HCT116 (cell line): ENCODE measurements at regions not wholly inside any gene's neighbourhood (a gene's known extent, or its start where the extent isn't known, plus 50 kb on each side); places are given as distances from the start of the nearest gene placed in this dataset.

ENCODE experiments used
- ATAC-seq: fragments of 200-7000 bp; cut with Tn5 transposase; 2 replicates; pipeline ENCODE4 v1.9.1; 2020; ENCODE audit warnings: mild to moderate bottlenecking, moderate library complexity
- BruUV-seq: library from RNA; stranded (reverse); fragments of 400-500 nt; replicated peaks from 2 replicates; lab custom pipeline; 2021; lab: Mats Ljungman, UMichigan
- CTCF ChIA-PET: fragments of 300-600 bp; sonication (Branson Sonifier 250); formaldehyde crosslinking; loops from one replicate; lab custom pipeline; 2021; ENCODE audit warnings: antibody characterized with exemption; lab: Charles Lee
- POLR2A ChIA-PET: fragments of 300-600, 350-600 bp; sonication (Branson Sonifier 250); formaldehyde crosslinking; loops from one replicate; lab custom pipeline; 2021; ENCODE audit warnings: antibody characterized with exemption; lab: Charles Lee
- RAD21 ChIA-PET, 2 experiments: fragments of 300-600 bp; sonication (Branson Sonifier 250); formaldehyde crosslinking; loops; one replicate each; lab custom pipeline; 2023; ENCODE audit warnings: low total read pairs in 2 of 2; ENCODE audit not compliant: uncharacterized antibody in 2 of 2, unreplicated experiment in 2 of 2, low non-redundant PET in 1 of 2; lab: Charles Lee
- DNase-seq: peaks from one replicate; pipeline ENCODE4 v3.0.0-alpha.2; 2010; ENCODE audit warnings: low read depth, low spot score
- H2AFZ ChIP-seq: fragments of 200-600 bp; shearing (Covaris generic), sonication (generic); 2 replicates; pipeline ENCODE4 v1.6.1; 2017; ENCODE audit warnings: low read depth, mixed run types, mixed read lengths, antibody characterized with exemption, low read length; ENCODE audit not compliant: poor library complexity, severe bottlenecking
- H3K27ac ChIP-seq: 2 replicates; pipeline ENCODE4 v1.5.1; 2012; ENCODE audit warnings: low read depth, low read length
- H3K27me3 ChIP-seq: fragments of 200-600 bp; sonication (generic); 2 replicates; pipeline ENCODE4 v1.6.1; 2016; ENCODE audit warnings: mixed run types, low read length, mixed read lengths; ENCODE audit not compliant: insufficient read depth
- H3K36me3 ChIP-seq, 2 experiments: fragments of 200-500 bp in 1 of 2; fragments of 200-600 bp in 1 of 2; sonication (Bioruptor generic) in 1 of 2; sonication (generic) in 1 of 2; 2 replicates each; pipeline versions ENCODE4 v1.5.1 to v1.6.1; 2014 to 2016; ENCODE audit warnings: low read length in 2 of 2, inconsistent platforms in 1 of 2, mixed read lengths in 1 of 2, mixed run types in 1 of 2; ENCODE audit not compliant: insufficient read depth in 2 of 2, control insufficient read depth in 1 of 2
- H3K4me1 ChIP-seq, 2 experiments: fragments of 200-600 bp in 1 of 2; sonication (generic) in 1 of 2; 2 replicates each; pipeline versions ENCODE4 v1.5.1 to v1.6.1; 2012 to 2017; ENCODE audit warnings: low read length in 2 of 2, inconsistent platforms in 1 of 2, mild to moderate bottlenecking in 1 of 2, mixed read lengths in 1 of 2, mixed run types in 1 of 2, moderate library complexity in 1 of 2; ENCODE audit not compliant: insufficient read depth in 2 of 2, control insufficient read depth in 1 of 2
- H3K4me2 ChIP-seq: fragments of 200-600 bp; sonication (generic); 2 replicates; pipeline ENCODE4 v1.6.1; 2017; ENCODE audit warnings: mixed run types, low read length, mixed read lengths
- H3K4me3 ChIP-seq, 2 experiments: fragments of 200-600 bp in 1 of 2; sonication (generic) in 1 of 2; replicated peaks in 1 of 2; 2 replicates each; pipeline ENCODE4 v1.5.1; 2011 to 2016; ENCODE audit warnings: low read length in 2 of 2, control low read depth in 1 of 2, low read depth in 1 of 2, mild to moderate bottlenecking in 1 of 2, mixed read lengths in 1 of 2, mixed run types in 1 of 2
- H3K79me2 ChIP-seq: fragments of 200-600 bp; sonication (generic); 2 replicates; pipeline ENCODE4 v1.6.1; 2017; ENCODE audit warnings: mild to moderate bottlenecking, mixed run types, low read length, moderate library complexity, mixed read lengths; ENCODE audit not compliant: insufficient read depth
- H3K9ac ChIP-seq: fragments of 200-600 bp; sonication (generic); 2 replicates; pipeline ENCODE4 v1.6.1; 2016; ENCODE audit warnings: low read length, mixed read lengths
- H3K9me2 ChIP-seq: fragments of 200-600 bp; sonication (generic), shearing (Covaris generic); 2 replicates; pipeline ENCODE4 v1.6.1; 2017; ENCODE audit warnings: mixed run types, mild to moderate bottlenecking, moderate library complexity; ENCODE audit not compliant: insufficient read depth
- H3K9me3 ChIP-seq, 2 experiments: fragments of 200-500 bp in 1 of 2; fragments of 200-600 bp in 1 of 2; sonication (Bioruptor generic) in 1 of 2; sonication (generic) in 1 of 2; 2 replicates each; pipeline ENCODE4 v1.6.1; 2014 to 2017; ENCODE audit warnings: low read length in 2 of 2, mixed read lengths in 2 of 2, inconsistent platforms in 1 of 2, low read depth in 1 of 2, mild to moderate bottlenecking in 1 of 2, mixed run types in 1 of 2, moderate library complexity in 1 of 2; ENCODE audit not compliant: control insufficient read depth in 1 of 2, insufficient read depth in 1 of 2
- H4K20me1 ChIP-seq: fragments of 200-600 bp; sonication (generic), shearing (Covaris generic); 2 replicates; pipeline ENCODE4 v1.6.1; 2017; ENCODE audit warnings: mixed run types, mild to moderate bottlenecking, moderate library complexity; ENCODE audit not compliant: insufficient read depth
- CBX3 ChIP-seq: IDR thresholded peaks from 2 replicates; pipeline ENCODE4 v1.6.1; 2012; ENCODE audit warnings: low read depth
- CEBPB ChIP-seq: IDR thresholded peaks from 2 replicates; pipeline ENCODE4 v1.6.1; 2012; ENCODE audit warnings: low read depth
- CTCF ChIP-seq, 3 experiments: fragments of 200-600 bp in 1 of 3; sonication (generic) in 1 of 3; IDR thresholded peaks in 2 of 3; conservative IDR thresholded peaks in 1 of 3; 2 replicates each; pipeline ENCODE4 v1.5.1; 2012 to 2017; ENCODE audit warnings: low read depth in 2 of 3, low read length in 2 of 3, antibody characterized with exemption in 1 of 3, borderline replicate concordance in 1 of 3, control low read depth in 1 of 3, mild to moderate bottlenecking in 1 of 3, mixed read lengths in 1 of 3, mixed run types in 1 of 3, moderate library complexity in 1 of 3; ENCODE audit not compliant: insufficient read depth in 1 of 3
- EGR1 ChIP-seq: IDR thresholded peaks from 2 replicates; pipeline ENCODE4 v1.6.1; 2012; ENCODE audit warnings: low read depth
- ELF1 ChIP-seq: IDR thresholded peaks from 2 replicates; pipeline ENCODE4 v1.6.1; 2012; ENCODE audit warnings: low read depth, borderline replicate concordance
- EZH2 ChIP-seq: fragments of 200-600 bp; sonication (generic); IDR thresholded peaks from 2 replicates; pipeline ENCODE4 v1.6.1; 2017; ENCODE audit warnings: antibody characterized with exemption, mixed run types
- EZH2phosphoT487 ChIP-seq: fragments of 200-600 bp; IDR thresholded peaks from 2 replicates; pipeline ENCODE4 v1.6.1; 2018; ENCODE audit warnings: antibody characterized with exemption, borderline replicate concordance
- FOSL1 ChIP-seq: IDR thresholded peaks from 2 replicates; pipeline ENCODE4 v1.6.1; 2012; ENCODE audit warnings: low read depth
- JUND ChIP-seq: IDR thresholded peaks from 2 replicates; pipeline ENCODE4 v1.6.1; 2012
- POLR2A ChIP-seq: IDR thresholded peaks from 2 replicates; pipeline ENCODE4 v1.7.0; 2011; ENCODE audit warnings: borderline replicate concordance; ENCODE audit not compliant: insufficient read depth, insufficient read length; ENCODE audit errors: extremely low read depth
- POLR2AphosphoS5 ChIP-seq: IDR thresholded peaks from 2 replicates; pipeline ENCODE4 v1.6.1; 2011; ENCODE audit warnings: mild to moderate bottlenecking, low read depth, low read length, moderate library complexity
- RAD21 ChIP-seq: IDR thresholded peaks from 2 replicates; pipeline ENCODE4 v1.6.1; 2012; ENCODE audit warnings: low read depth, mild to moderate bottlenecking
- REST ChIP-seq: IDR thresholded peaks from 2 replicates; pipeline ENCODE4 v1.6.1; 2012; ENCODE audit warnings: low read depth
- SIN3A ChIP-seq: IDR thresholded peaks from 2 replicates; pipeline ENCODE4 v1.6.1; 2012; ENCODE audit warnings: low read depth
- SP1 ChIP-seq: IDR thresholded peaks from 2 replicates; pipeline ENCODE4 v1.6.1; 2012; ENCODE audit warnings: low read depth
- SRF ChIP-seq: IDR thresholded peaks from 2 replicates; pipeline ENCODE4 v1.6.1; 2012; ENCODE audit warnings: low read depth
- YY1 ChIP-seq: IDR thresholded peaks from 2 replicates; pipeline ENCODE4 v1.6.1; 2011; ENCODE audit warnings: low read length, low read depth, moderate library complexity, mild to moderate bottlenecking; ENCODE audit not compliant: insufficient replicate concordance; ENCODE audit errors: extremely low read depth
- ZBTB33 ChIP-seq: IDR thresholded peaks from 2 replicates; pipeline ENCODE4 v1.6.1; 2011; ENCODE audit warnings: mild to moderate bottlenecking, low read length, moderate library complexity; ENCODE audit not compliant: insufficient replicate concordance; ENCODE audit errors: extremely low read depth
- ZNF274 ChIP-seq: fragments of 200-500 bp; sonication (Bioruptor generic); IDR thresholded peaks from 2 replicates; pipeline ENCODE4 v1.6.1; 2014; ENCODE audit warnings: mild to moderate bottlenecking, low read depth, low read length, inconsistent platforms
- intact Hi-C: fragments of 100-400 bp; cut with micrococcal nuclease; formaldehyde crosslinking; loops from 2 replicates; pipeline ENCODE4 v1.10.0; 2022

- DNase-seq, result no peak
- no peaks in the 10 kb centered on the region for H3K4me1 ChIP-seq
- no peak for ATAC-seq
- intact Hi-C loops, result no loop called here
- no peaks in the 10 kb centered on the region for H3K36me3 ChIP-seq
- CTCF ChIA-PET, result no interaction called here
- no peak overlapping the region for H3K4me2 ChIP-seq
- H3K9me2 ChIP-seq, result no peaks in the 10 kb centered on the region
- no peaks in the 10 kb centered on the region for H3K79me2 ChIP-seq
- no TSS peak for BruUV-seq
- RAD21 ChIA-PET, result no interaction called here
- H3K4me3 ChIP-seq, result no peak overlapping the region
- H3K27me3 ChIP-seq, result no peaks in the 10 kb centered on the region
- no peaks in the 10 kb centered on the region for H4K20me1 ChIP-seq
- no peak overlapping the region for H3K27ac ChIP-seq
- POLR2A ChIA-PET, result no interaction called here
- no peak overlapping the region for H3K9ac ChIP-seq
- TF ChIP-seq ZBTB33 (no peak), SRF (no peak), CEBPB (no peak), EZH2phosphoT487 (no peak), POLR2A (no peak), RAD21 (no peak), POLR2AphosphoS5 (no peak), SIN3A (no peak), EGR1 (no peak), YY1 (no peak), SP1 (no peak), REST (no peak), JUND (no peak), EZH2 (no peak), ZNF274 (no peak), CTCF (IDR thresholded peaks at IDR 0.05 in 2 of 3, conservative IDR thresholded peaks at IDR 0.05 in 1 of 3; ENCODE audit: borderline replicate concordance in 1 of 3, insufficient read depth in 1 of 3, low read depth in 2 of 3, low read length in 2 of 3) (no peak), CBX3 (no peak), FOSL1 (no peak), ELF1 (no peak)
- H3K9me3 ChIP-seq, result no peaks in the 10 kb centered on the region
- no peak overlapping the region for H2AFZ ChIP-seq
These were observed 400.9 kb upstream of the SMIM21 start for GRCh38 chr18:75828379-75828778.
